ENCODE measurements at regions not wholly inside any gene's neighbourhood (a gene's known extent, or its start where the extent isn't known, plus 50 kb on each side); places are given as distances from the start of the nearest gene placed in this dataset.

- Histone ChIP-seq H3K27ac (ENCODE audit: low read depth, low read length) (no peak overlapping the region), H3K4me1 (ENCODE audit: insufficient read depth, low read length) (no peaks in the 10 kb centered on the region), H3K9ac (ENCODE audit: low read length) (no peak overlapping the region), H2AFZ (ENCODE audit: low read depth, low read length) (no peak overlapping the region), H3K4me3 (ENCODE audit: insufficient read depth, low read depth, low read length) (no peak overlapping the region), H3K27me3 (ENCODE audit: insufficient read depth, low read length) (no peaks in the 10 kb centered on the region), H4K20me1 (ENCODE audit: insufficient read depth, low read length) (no peaks in the 10 kb centered on the region), H3K9me3 (ENCODE audit: insufficient read depth, low read depth, low read length) (no peaks in the 10 kb centered on the region), H3K4me2 (ENCODE audit: low read length) (no peak overlapping the region), H3K36me3 (ENCODE audit: insufficient read depth, low read length) (no peaks in the 10 kb centered on the region), H3K79me2 (ENCODE audit: insufficient read depth, low read length) (no peaks in the 10 kb centered on the region)
- Mint-ChIP-seq H3K27me3 (ENCODE audit: low read depth, unreplicated experiment) (peaks cover 14% of the 10 kb centered on the region), H3K27ac (ENCODE audit: unreplicated experiment) (no peak overlapping the region), H3K9me3 (ENCODE audit: unreplicated experiment) (peaks cover 6% of the 10 kb centered on the region), H3K36me3 (ENCODE audit: low read depth, unreplicated experiment) (no peaks in the 10 kb centered on the region), H3K4me1 (ENCODE audit: low read depth, unreplicated experiment) (no peaks in the 10 kb centered on the region), H3K4me3 (ENCODE audit: unreplicated experiment) (no peak overlapping the region)
- DNase-seq (ENCODE audit: low read depth), result no peak
- no peak for FAIRE-seq
- TF ChIP-seq CTCF (IDR thresholded peaks at IDR 0.05; ENCODE audit: insufficient read depth, low read depth, low read length), result no peak
- TF ChIP-seq EZH2 (IDR thresholded peaks at IDR 0.05; ENCODE audit: insufficient read depth, low read length), result no peak
Measured at GRCh38 chr2:5946225-5947115, 254.3 kb downstream of the SOX11 start.

GRCh38 chr2:5950736-5951135 lies 258.6 kb downstream of the SOX11 start:
- no peaks in the 10 kb centered on the region for H3K36me3 ChIP-seq (ENCODE audit: insufficient read depth, low read length)
- no peaks in the 10 kb centered on the region for H3K27me3 ChIP-seq (ENCODE audit: insufficient read depth, low read length)
- no peaks in the 10 kb centered on the region for H4K20me1 ChIP-seq (ENCODE audit: insufficient read depth, low read length)
- H3K36me3 Mint-ChIP-seq (ENCODE audit: low read depth, unreplicated experiment), result no peaks in the 10 kb centered on the region
- H2AFZ ChIP-seq (ENCODE audit: low read depth, low read length), result no peak overlapping the region
- TF ChIP-seq CTCF (IDR thresholded peaks at IDR 0.05; ENCODE audit: insufficient read depth, low read depth, low read length) (no peak), EZH2 (IDR thresholded peaks at IDR 0.05; ENCODE audit: insufficient read depth, low read length) (no peak)
- H3K9me3 Mint-ChIP-seq (ENCODE audit: unreplicated experiment), result no peaks in the 10 kb centered on the region
- H3K9me3 ChIP-seq (ENCODE audit: insufficient read depth, low read depth, low read length), result no peaks in the 10 kb centered on the region
- H3K4me1 Mint-ChIP-seq (ENCODE audit: low read depth, unreplicated experiment), result no peaks in the 10 kb centered on the region
- peaks cover 4% of the 10 kb centered on the region for H3K27me3 Mint-ChIP-seq (ENCODE audit: low read depth, unreplicated experiment)
- FAIRE-seq (no peak), DNase-seq (ENCODE audit: low read depth) (no peak)
- no peak overlapping the region for H3K4me3 ChIP-seq (ENCODE audit: insufficient read depth, low read depth, low read length)
- H3K4me3 Mint-ChIP-seq (ENCODE audit: unreplicated experiment), result no peak overlapping the region
- H3K27ac Mint-ChIP-seq (ENCODE audit: unreplicated experiment), result no peak overlapping the region
- no peaks in the 10 kb centered on the region for H3K79me2 ChIP-seq (ENCODE audit: insufficient read depth, low read length)
- no peak overlapping the region for H3K27ac ChIP-seq (ENCODE audit: low read depth, low read length)
- no peak overlapping the region for H3K4me2 ChIP-seq (ENCODE audit: low read length)
- H3K4me1 ChIP-seq (ENCODE audit: insufficient read depth, low read length), result no peaks in the 10 kb centered on the region
- H3K9ac ChIP-seq (ENCODE audit: low read length), result no peak overlapping the region

GRCh38 chr2:5951471-5951870 lies 259.3 kb downstream of the SOX11 start:
- no peak overlapping the region for H3K4me2 ChIP-seq (ENCODE audit: low read length)
- no peaks in the 10 kb centered on the region for H3K36me3 ChIP-seq (ENCODE audit: insufficient read depth, low read length)
- no peaks in the 10 kb centered on the region for H4K20me1 ChIP-seq (ENCODE audit: insufficient read depth, low read length)
- no peaks in the 10 kb centered on the region for H3K36me3 Mint-ChIP-seq (ENCODE audit: low read depth, unreplicated experiment)
- DNase-seq (ENCODE audit: low read depth), result peak; percentile 25
- no peak overlapping the region for H2AFZ ChIP-seq (ENCODE audit: low read depth, low read length)
- no peak overlapping the region for H3K27ac Mint-ChIP-seq (ENCODE audit: unreplicated experiment)
- H3K9me3 Mint-ChIP-seq (ENCODE audit: unreplicated experiment), result no peaks in the 10 kb centered on the region
- no peak overlapping the region for H3K9ac ChIP-seq (ENCODE audit: low read length)
- H3K79me2 ChIP-seq (ENCODE audit: insufficient read depth, low read length), result no peaks in the 10 kb centered on the region
- FAIRE-seq, result no peak
- peaks cover 4% of the 10 kb centered on the region for H3K27me3 Mint-ChIP-seq (ENCODE audit: low read depth, unreplicated experiment)
- H3K9me3 ChIP-seq (ENCODE audit: insufficient read depth, low read depth, low read length), result no peaks in the 10 kb centered on the region
- TF ChIP-seq CTCF (IDR thresholded peaks at IDR 0.05; ENCODE audit: insufficient read depth, low read depth, low read length) (no peak), EZH2 (IDR thresholded peaks at IDR 0.05; ENCODE audit: insufficient read depth, low read length) (no peak)
- no peak overlapping the region for H3K27ac ChIP-seq (ENCODE audit: low read depth, low read length)
- no peak overlapping the region for H3K4me3 Mint-ChIP-seq (ENCODE audit: unreplicated experiment)
- no peaks in the 10 kb centered on the region for H3K27me3 ChIP-seq (ENCODE audit: insufficient read depth, low read length)
- H3K4me1 Mint-ChIP-seq (ENCODE audit: low read depth, unreplicated experiment), result no peaks in the 10 kb centered on the region
- no peaks in the 10 kb centered on the region for H3K4me1 ChIP-seq (ENCODE audit: insufficient read depth, low read length)
- H3K4me3 ChIP-seq (ENCODE audit: insufficient read depth, low read depth, low read length), result no peak overlapping the region
